Upper lobe of left lung (tissue), 6 donors: ENCODE measurements at regions not wholly inside any gene's neighbourhood (a gene's known extent, or its start where the extent isn't known, plus 50 kb on each side); places are given as distances from the start of the nearest gene placed in this dataset.
"Not testable (repeated sequence)": the region's sequence is repeated elsewhere in the genome, so short reads cannot be mapped to it uniquely, and the experiment has no call there.

Source experiments
- ATAC-seq, 2 donors: fragments of 200-7000 bp; cut with Tn5 transposase; one replicate each; pipeline ENCODE4 v1.9.1; 2022; ENCODE audit warnings: mild to moderate bottlenecking in 2 of 2, moderate library complexity in 2 of 2; ENCODE audit not compliant: low FRiP score in 2 of 2
- DNase-seq, 2 donors: peaks; one replicate each; pipeline ENCODE4 v3.0.0-alpha.2; 2019 to 2020
- H3K27ac ChIP-seq, 4 donors: fragments of 200-600 bp; sonication (generic); one replicate each; pipeline ENCODE4 v1.5.1; 2016 to 2019
- H3K27me3 ChIP-seq, 4 donors: fragments of 200-600 bp; sonication (generic); one replicate each; pipeline ENCODE4 v1.5.1; 2017 to 2019
- H3K36me3 ChIP-seq, 4 donors: fragments of 200-600 bp; sonication (generic); one replicate each; pipeline ENCODE4 v1.5.1; 2016 to 2019
- H3K4me1 ChIP-seq, 4 donors: fragments of 200-600 bp; sonication (generic); one replicate each; pipeline ENCODE4 v1.5.1; 2018 to 2019
- H3K4me3 ChIP-seq, 4 donors: fragments of 200-600 bp; sonication (generic); one replicate each; pipeline ENCODE4 v1.5.1; 2017 to 2019; ENCODE audit warnings: mild to moderate bottlenecking in 2 of 4, moderate library complexity in 1 of 4
- H3K9me3 ChIP-seq, 4 donors: fragments of 200-600 bp; sonication (generic); one replicate each; pipeline ENCODE4 v1.5.1; 2018 to 2019
- CTCF ChIP-seq, 6 experiments: fragments of 450-650 bp in 4 of 6; fragments of 200-600 bp in 2 of 6; sonication (generic) in 2 of 6; IDR thresholded peaks; one replicate each; pipeline ENCODE4 v1.5.1; 2016 to 2019; ENCODE audit warnings: antibody characterized with exemption in 6 of 6
- EP300 ChIP-seq, 4 donors: sonication (generic); formaldehyde crosslinking; IDR thresholded peaks; one replicate each; pipeline ENCODE4 v1.5.1; 2017; ENCODE audit warnings: antibody characterized with exemption in 4 of 4, control low read depth in 2 of 4
- POLR2A ChIP-seq, 4 donors: fragments of 450-650 bp; IDR thresholded peaks; one replicate each; pipeline ENCODE4 v1.5.1; 2016 to 2017; ENCODE audit warnings: antibody characterized with exemption in 4 of 4, mild to moderate bottlenecking in 2 of 4
- POLR2AphosphoS5 ChIP-seq, 2 donors: sonication (generic); formaldehyde crosslinking; IDR thresholded peaks; one replicate each; pipeline ENCODE4 v1.5.1; 2017; ENCODE audit warnings: antibody characterized with exemption in 2 of 2
- WGBS, 2 donors: methylation state at CpG; one replicate each; pipeline ENCODE4 v1.1.5; 2017 to 2018; 5-methylcytosine and 5-hydroxymethylcytosine counted together
- donor health status: DM: no; HTN: no; CAD: no; lungs with moderate emphysema.
- donor health status: DM: no; HTN: yes; CAD: no; lungs with severe emphysema.

- no peaks in the 10 kb centered on the region for H3K4me1 ChIP-seq
- H3K9me3 ChIP-seq = peaks cover 0 to 10% (median 0%) of the 10 kb centered on the region in 4 donors
- H3K27me3 ChIP-seq = no peaks in the 10 kb centered on the region
- H3K4me3 ChIP-seq = no peak overlapping the region
- H3K27ac ChIP-seq = no peak overlapping the region
- H3K36me3 ChIP-seq = no peaks in the 10 kb centered on the region
- TF ChIP-seq CTCF (IDR thresholded peaks at IDR 0.05) = no peak
- DNase-seq (no peak), ATAC-seq (no peak)
- 78 to 80% methylated on average over 6 of the region's 6 CpGs for WGBS, 2 donors
Measured at GRCh38 chr17:73911726-73912372, 267.6 kb upstream of the SDK2 start.

GRCh38 chr17:73912373-73912746, 268.1 kb upstream of the SDK2 start:
- no peaks in the 10 kb centered on the region for H3K4me1 ChIP-seq
- peaks cover 0 to 10% (median 0%) of the 10 kb centered on the region in 4 donors for H3K9me3 ChIP-seq
- no peak overlapping the region for H3K4me3 ChIP-seq
- H3K27me3 ChIP-seq = no peaks in the 10 kb centered on the region
- ATAC-seq (no peak), DNase-seq (no peak)
- no peaks in the 10 kb centered on the region for H3K36me3 ChIP-seq
- H3K27ac ChIP-seq = no peak overlapping the region
- TF ChIP-seq CTCF (IDR thresholded peaks at IDR 0.05) = no peak
- TF ChIP-seq POLR2A (IDR thresholded peaks at IDR 0.05) = no peak
- WGBS, 2 donors = 84 to 100% methylated on average over 1 of the region's 1 CpG

- ATAC-seq (no peak), DNase-seq (no peak)
- WGBS, 2 donors = 78 to 83% methylated on average over 7 of the region's 7 CpGs
- TF ChIP-seq CTCF (IDR thresholded peaks at IDR 0.05) = no peak
- TF ChIP-seq EP300 (IDR thresholded peaks at IDR 0.05) = no peak
- TF ChIP-seq POLR2A (IDR thresholded peaks at IDR 0.05) = no peak
- no peak for TF ChIP-seq POLR2AphosphoS5 (IDR thresholded peaks at IDR 0.05)
- H3K36me3 ChIP-seq = no peaks in the 10 kb centered on the region
- H3K9me3 ChIP-seq = peaks cover 0 to 10% (median 0%) of the 10 kb centered on the region in 4 donors
- no peaks in the 10 kb centered on the region for H3K27me3 ChIP-seq
- no peak overlapping the region for H3K4me3 ChIP-seq
- H3K4me1 ChIP-seq = no peaks in the 10 kb centered on the region
- H3K27ac ChIP-seq = no peak overlapping the region
Measured at GRCh38 chr17:73914536-73915274, 270.5 kb upstream of the SDK2 start.

- H3K4me1 ChIP-seq, H3K27me3 ChIP-seq, DNase-seq, H3K36me3 ChIP-seq, H3K27ac ChIP-seq, ATAC-seq, H3K4me3 ChIP-seq: not testable (repeated sequence)
- H3K9me3 ChIP-seq = peaks cover 0 to 14% (median 2%) of the 10 kb centered on the region in 4 donors
- WGBS, 2 donors = 76 to 82% methylated on average over 3 of the region's 3 CpGs
Measured at GRCh38 chr17:73919033-73919432, 274.8 kb upstream of the SDK2 start.

GRCh38 chr17:73921306-73921705, 277.1 kb upstream of the SDK2 start:
- H3K4me3 ChIP-seq = no peak overlapping the region
- no peaks in the 10 kb centered on the region for H3K4me1 ChIP-seq
- ATAC-seq (no peak), DNase-seq (no peak)
- no peak overlapping the region for H3K27ac ChIP-seq
- no peak for TF ChIP-seq POLR2A (IDR thresholded peaks at IDR 0.05)
- no peak for TF ChIP-seq EP300 (IDR thresholded peaks at IDR 0.05)
- TF ChIP-seq POLR2AphosphoS5 (IDR thresholded peaks at IDR 0.05) = no peak
- no peak for TF ChIP-seq CTCF (IDR thresholded peaks at IDR 0.05)
- H3K9me3 ChIP-seq = peaks cover 0 to 4% (median 2%) of the 10 kb centered on the region in 4 donors
- no peaks in the 10 kb centered on the region for H3K36me3 ChIP-seq
- H3K27me3 ChIP-seq = no peaks in the 10 kb centered on the region
- 85 to 90% methylated on average over 2 of the region's 2 CpGs for WGBS, 2 donors
